IMR-90 (cell line): ENCODE measurements at regions not wholly inside any gene's neighbourhood (a gene's known extent, or its start where the extent isn't known, plus 50 kb on each side); places are given as distances from the start of the nearest gene placed in this dataset.

Source experiments
- ATAC-seq: fragments of 200-7000 bp; cut with Tn5 transposase; 2 replicates; pipeline ENCODE4 v1.9.1; 2020; ENCODE audit warnings: low read depth, mild to moderate bottlenecking, moderate library complexity
- BruUV-seq: library from RNA; stranded (reverse); fragments of 400-500 nt; replicated peaks from 2 replicates; lab custom pipeline; 2021; lab: Mats Ljungman, UMichigan
- CTCF ChIA-PET: fragments of 300-600 bp; formaldehyde crosslinking; extraction: SDS; loops from one replicate; lab custom pipeline; 2021; ENCODE audit warnings: antibody characterized with exemption; lab: Yijun Ruan, JAX
- POLR2A ChIA-PET: fragments of 300-600 bp; sonication (Branson Sonifier 250); formaldehyde crosslinking; loops from one replicate; lab custom pipeline; 2022; ENCODE audit warnings: antibody characterized with exemption; ENCODE audit not compliant: unreplicated experiment; lab: Charles Lee
- DNase-seq: peaks from one replicate; pipeline ENCODE4 v3.0.0; 2013
- H2AFZ ChIP-seq: replicated peaks from 2 replicates; pipeline ENCODE3; 2013; ENCODE audit warnings: low read length, mild to moderate bottlenecking; ENCODE audit not compliant: poor library complexity
- H2AK5ac ChIP-seq: 2 replicates; pipeline ENCODE4 v1.6.1; 2013; ENCODE audit warnings: low read depth, low read length, inconsistent platforms
- H2AK9ac ChIP-seq: replicated peaks from 2 replicates; pipeline ENCODE3; 2013; ENCODE audit warnings: mild to moderate bottlenecking, low read depth, low read length, moderate library complexity; ENCODE audit not compliant: poor library complexity
- H2BK120ac ChIP-seq: 2 replicates; pipeline ENCODE4 v1.6.1; 2013; ENCODE audit warnings: low read depth, low read length, inconsistent platforms
- H2BK15ac ChIP-seq: 3 replicates; pipeline ENCODE4 v1.6.1; 2013; ENCODE audit warnings: low read depth, low read length, inconsistent platforms
- H2BK20ac ChIP-seq: 2 replicates; pipeline ENCODE4 v1.6.1; 2013; ENCODE audit warnings: low read depth, mild to moderate bottlenecking, inconsistent platforms, low read length, moderate library complexity
- H2BK5ac ChIP-seq: 2 replicates; pipeline ENCODE4 v1.6.1; 2013; ENCODE audit warnings: mild to moderate bottlenecking, low read depth, low read length, inconsistent platforms; ENCODE audit not compliant: poor library complexity, severe bottlenecking
- H3K14ac ChIP-seq: replicated peaks from 2 replicates; pipeline ENCODE4 v1.6.1; 2013; ENCODE audit warnings: low read depth, low read length, inconsistent platforms
- H3K18ac ChIP-seq: 2 replicates; pipeline ENCODE4 v1.6.1; 2013; ENCODE audit warnings: low read depth, low read length, control low read depth
- H3K23ac ChIP-seq: 2 replicates; pipeline ENCODE4 v1.6.1; 2013; ENCODE audit warnings: low read depth, low read length, inconsistent platforms
- H3K27ac ChIP-seq: 2 replicates; pipeline ENCODE4 v1.5.1; 2013; ENCODE audit warnings: mild to moderate bottlenecking, control low read depth, low read length; ENCODE audit not compliant: insufficient read depth
- H3K27me3 ChIP-seq: 2 replicates; pipeline ENCODE4 v1.6.1; 2013; ENCODE audit warnings: low read length; ENCODE audit not compliant: control insufficient read depth, insufficient read depth
- H3K36me3 ChIP-seq: 2 replicates; pipeline ENCODE4 v1.6.1; 2013; ENCODE audit warnings: low read length, mixed read lengths; ENCODE audit not compliant: control insufficient read depth, insufficient read depth
- H3K4ac ChIP-seq: 2 replicates; pipeline ENCODE4 v1.6.1; 2013; ENCODE audit warnings: low read depth, low read length, inconsistent platforms
- H3K4me1 ChIP-seq: 2 replicates; pipeline ENCODE4 v1.6.1; 2013; ENCODE audit warnings: low read length, mixed read lengths; ENCODE audit not compliant: control insufficient read depth, insufficient read depth
- H3K4me2 ChIP-seq: 2 replicates; pipeline ENCODE4 v1.6.1; 2013; ENCODE audit warnings: low read depth, mild to moderate bottlenecking, control low read depth, low read length, moderate library complexity
- H3K4me3 ChIP-seq: 2 replicates; pipeline ENCODE4 v1.5.1; 2013; ENCODE audit warnings: low read depth, mild to moderate bottlenecking, control low read depth, low read length, moderate library complexity; ENCODE audit not compliant: insufficient read depth
- H3K56ac ChIP-seq: 2 replicates; pipeline ENCODE4 v1.6.1; 2013; ENCODE audit warnings: low read length, inconsistent platforms; ENCODE audit not compliant: insufficient read depth; ENCODE audit errors: extremely low read depth
- H3K79me1 ChIP-seq, 2 experiments: 2 replicates each; pipeline ENCODE4 v1.6.1; 2013; ENCODE audit warnings: low read length in 2 of 2, inconsistent platforms in 1 of 2, low read depth in 1 of 2
- H3K9ac ChIP-seq: 2 replicates; pipeline ENCODE4 v1.6.1; 2013; ENCODE audit warnings: low read depth, low read length, control low read depth
- H3K9me1 ChIP-seq: 2 replicates; pipeline ENCODE4 v1.6.1; 2013; ENCODE audit warnings: low read length, inconsistent platforms; ENCODE audit not compliant: insufficient read depth
- H3K9me3 ChIP-seq: 2 replicates; pipeline ENCODE4 v1.6.1; 2013; ENCODE audit warnings: low read length; ENCODE audit not compliant: control insufficient read depth, insufficient read depth
- H4K20me1 ChIP-seq: 2 replicates; pipeline ENCODE4 v1.6.1; 2013; ENCODE audit warnings: low read length, inconsistent platforms; ENCODE audit not compliant: insufficient read depth
- H4K5ac ChIP-seq: 2 replicates; pipeline ENCODE4 v1.6.1; 2013; ENCODE audit warnings: mild to moderate bottlenecking, low read depth, low read length, control low read depth
- H4K8ac ChIP-seq, 2 experiments: 2 replicates each; pipeline ENCODE4 v1.6.1; 2013; ENCODE audit warnings: low read depth in 2 of 2, low read length in 2 of 2, control low read depth in 1 of 2, inconsistent platforms in 1 of 2
- H4K91ac ChIP-seq: 2 replicates; pipeline ENCODE4 v1.6.1; 2013; ENCODE audit warnings: low read depth, low read length, inconsistent platforms; ENCODE audit not compliant: insufficient read depth
- BHLHE40 ChIP-seq: fragments of 150-350 bp; IDR thresholded peaks from 2 replicates; pipeline ENCODE4 v1.6.1; 2016; ENCODE audit warnings: mild to moderate bottlenecking, low read depth, low read length
- CEBPB ChIP-seq: IDR thresholded peaks from 2 replicates; pipeline ENCODE4 v1.6.1; 2012; ENCODE audit warnings: low read depth, low read length, improper control_type of control experiment
- CHD1 ChIP-seq: IDR thresholded peaks from 2 replicates; pipeline ENCODE4 v1.6.1; 2012; ENCODE audit warnings: low read depth, low read length, improper control_type of control experiment
- CTCF ChIP-seq: conservative IDR thresholded peaks from 2 replicates; pipeline ENCODE4 v1.5.1; 2012; ENCODE audit warnings: mild to moderate bottlenecking, low read depth, low read length, improper control_type of control experiment
- ELK1 ChIP-seq: fragments of 150-350 bp; IDR thresholded peaks from 2 replicates; pipeline ENCODE4 v1.6.1; 2016; ENCODE audit warnings: low read depth, mild to moderate bottlenecking, low read length, moderate library complexity, borderline replicate concordance
- FOS ChIP-seq: fragments of 150-350 bp; IDR thresholded peaks from 2 replicates; pipeline ENCODE4 v1.6.1; 2016; ENCODE audit warnings: low read depth, low read length
- MAFK ChIP-seq: IDR thresholded peaks from 2 replicates; pipeline ENCODE4 v1.6.1; 2012; ENCODE audit warnings: low read depth, low read length, improper control_type of control experiment
- MAZ ChIP-seq: IDR thresholded peaks from 2 replicates; pipeline ENCODE4 v1.6.1; 2012; ENCODE audit warnings: low read depth, mild to moderate bottlenecking, low read length, improper control_type of control experiment, moderate library complexity, borderline replicate concordance
- MXI1 ChIP-seq: IDR thresholded peaks from 2 replicates; pipeline ENCODE4 v1.6.1; 2012; ENCODE audit warnings: low read depth, mild to moderate bottlenecking, low read length, moderate library complexity, borderline replicate concordance
- NFE2L2 ChIP-seq: fragments of 150-350 bp; IDR thresholded peaks from 2 replicates; pipeline ENCODE4 v1.6.1; 2016; ENCODE audit warnings: low read depth, mild to moderate bottlenecking, low read length
- POLR2A ChIP-seq: IDR thresholded peaks from 2 replicates; pipeline ENCODE4 v1.6.1; 2012; ENCODE audit warnings: mild to moderate bottlenecking, low read depth, low read length
- RAD21 ChIP-seq: IDR thresholded peaks from 2 replicates; pipeline ENCODE4 v1.6.1; 2012; ENCODE audit warnings: low read length, improper control_type of control experiment
- RCOR1 ChIP-seq: IDR thresholded peaks from 2 replicates; pipeline ENCODE4 v1.6.1; 2012; ENCODE audit warnings: mild to moderate bottlenecking, low read length, improper control_type of control experiment; ENCODE audit not compliant: insufficient replicate concordance
- RFX5 ChIP-seq: IDR thresholded peaks from 2 replicates; pipeline ENCODE4 v1.8.0; 2012; ENCODE audit warnings: low read depth, mild to moderate bottlenecking, low read length, moderate library complexity
- SMC3 ChIP-seq: fragments of 150-350 bp; IDR thresholded peaks from 2 replicates; pipeline ENCODE4 v1.6.1; 2016; ENCODE audit warnings: low read depth, mild to moderate bottlenecking, antibody characterized with exemption, low read length, moderate library complexity
- WGBS, 2 experiments: methylation state at CpG; one replicate each; pipeline versions ENCODE4 v1.1.5 to v1.1.7; 2013; ENCODE audit warnings: missing lambda C conversion rate in 2 of 2; ENCODE audit not compliant: insufficient read length in 1 of 2; ENCODE audit errors: extremely low coverage in 2 of 2; 5-methylcytosine and 5-hydroxymethylcytosine counted together
- dilution Hi-C: fragments of 300-500 bp; cut with HindIII; formaldehyde crosslinking; loops from one replicate; pipeline ENCODE4 v1.14.3; 2018; ENCODE audit warnings: low sequenced_read_pairs; ENCODE audit not compliant: unreplicated experiment
- in situ Hi-C: fragments of 300-500 bp; cut with MboI; formaldehyde crosslinking; loops from 3 replicates; pipeline ENCODE4 v1.14.3; 2019; ENCODE audit warnings: low sequenced_read_pairs, inconsistent platforms, mixed read lengths
- intact Hi-C: fragments of 100-400 bp; cut with micrococcal nuclease; formaldehyde crosslinking; loops from 2 replicates; pipeline ENCODE4 v1.10.0; 2022
- TF ChIP-seq, protein P1 (sequence below): fragments of 150-350 bp; IDR thresholded peaks from 2 replicates; pipeline ENCODE4 v1.6.1; 2017; ENCODE audit warnings: mild to moderate bottlenecking, antibody characterized with exemption, low read length, low read depth

DNA sequence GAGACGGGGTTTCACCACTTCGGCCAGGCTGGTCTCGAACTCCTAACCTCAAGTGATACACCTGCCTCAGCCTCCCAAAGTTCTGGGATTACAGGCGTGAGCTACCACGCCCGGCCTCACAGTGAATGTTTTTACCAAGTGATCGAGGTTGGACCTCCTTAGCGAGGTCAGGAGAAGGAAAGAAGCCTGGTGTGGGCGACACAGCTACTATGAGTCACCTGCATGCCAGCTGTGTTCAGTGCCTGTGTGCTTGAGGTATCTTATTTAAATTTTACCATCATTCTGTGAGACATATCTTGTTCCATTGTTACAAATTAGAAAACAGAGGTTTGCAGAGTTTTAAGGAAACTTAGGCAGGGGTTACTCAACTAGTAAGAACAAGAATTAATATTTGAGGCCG, 174.8 kb upstream of the DYNLRB2 start:
- Histone ChIP-seq H3K4me1 (no peaks in the 10 kb centered on the region), H4K20me1 (no peaks in the 10 kb centered on the region), H3K18ac (no peak overlapping the region), H4K8ac (no peak overlapping the region), H3K4ac (no peak overlapping the region), H3K27me3 (peaks cover 2% of the 10 kb centered on the region; the same call in 1 of the 2 replicates), H2BK15ac (no peak overlapping the region), H3K23ac (no peak overlapping the region), H3K36me3 (no peaks in the 10 kb centered on the region), H3K79me1 (no peaks in the 10 kb centered on the region), H3K56ac (no peak overlapping the region), H3K27ac (no peak overlapping the region), H2BK5ac (no peak overlapping the region), H2AFZ (no peak overlapping the region), H4K91ac (no peak overlapping the region), H2AK5ac (no peak overlapping the region), H2BK120ac (no peak overlapping the region), H3K9me3 (no peaks in the 10 kb centered on the region), H3K9me1 (no peaks in the 10 kb centered on the region), H3K4me2 (no peak overlapping the region), H3K14ac (no peak overlapping the region), H2AK9ac (no peak overlapping the region), H2BK20ac (no peak overlapping the region), H3K9ac (no peak overlapping the region), H4K5ac (no peak overlapping the region), H3K4me3 (no peak overlapping the region)
- TF ChIP-seq, protein P1, sequence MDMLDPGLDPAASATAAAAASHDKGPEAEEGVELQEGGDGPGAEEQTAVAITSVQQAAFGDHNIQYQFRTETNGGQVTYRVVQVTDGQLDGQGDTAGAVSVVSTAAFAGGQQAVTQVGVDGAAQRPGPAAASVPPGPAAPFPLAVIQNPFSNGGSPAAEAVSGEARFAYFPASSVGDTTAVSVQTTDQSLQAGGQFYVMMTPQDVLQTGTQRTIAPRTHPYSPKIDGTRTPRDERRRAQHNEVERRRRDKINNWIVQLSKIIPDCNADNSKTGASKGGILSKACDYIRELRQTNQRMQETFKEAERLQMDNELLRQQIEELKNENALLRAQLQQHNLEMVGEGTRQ, result no peak
- no peak for TF ChIP-seq RCOR1
- TF ChIP-seq ELK1, result no peak
- no peak for TF ChIP-seq RAD21
- no peak for TF ChIP-seq POLR2A
- no peak for TF ChIP-seq FOS
- no peak for TF ChIP-seq MXI1
- no peak for TF ChIP-seq BHLHE40
- no peak for TF ChIP-seq MAFK
- no peak for TF ChIP-seq CHD1
- no peak for TF ChIP-seq MAZ
- no peak for TF ChIP-seq CEBPB
- no peak for TF ChIP-seq NFE2L2
- no peak for TF ChIP-seq SMC3
- no peak for TF ChIP-seq CTCF
- TF ChIP-seq RFX5, result no peak
- ChIA-PET POLR2A (no interaction called here), CTCF (no interaction called here)
- dilution Hi-C loops (no loop called here), in situ Hi-C loops (no loop called here), intact Hi-C loops (loop anchor here (5.0 kb wide), 1 partner anchor 764 kb away; the partner anchor contains the start of gene MAF)
- DNase-seq (no peak), ATAC-seq (no peak)
- BruUV-seq, result no TSS peak
- no CpG with 5 or more reads among the region's 10 CpGs for WGBS, 2 experiments
